Activated CD8-positive, alpha-beta T cell treated with anti-CD3 and anti-CD28 coated beads for 36 hours (primary cell): ENCODE measurements at regions not wholly inside any gene's neighbourhood (a gene's known extent, or its start where the extent isn't known, plus 50 kb on each side); places are given as distances from the start of the nearest gene placed in this dataset.
"Not testable (repeated sequence)": the region's sequence is repeated elsewhere in the genome, so short reads cannot be mapped to it uniquely, and the experiment has no call there.

Experiments
- ATAC-seq: fragments of 200-7000 bp; cut with Tn5 transposase; one replicate; pipeline ENCODE4 v1.10.0; 2021; ENCODE audit warnings: mild to moderate bottlenecking, moderate library complexity
- CTCF ChIA-PET: fragments of 350-600 bp; sonication (Branson Sonifier 250); formaldehyde crosslinking; loops from one replicate; lab custom pipeline; 2021; ENCODE audit warnings: antibody characterized with exemption; lab: Charles Lee
- POLR2A ChIA-PET: fragments of 350-600 bp; sonication (Branson Sonifier 250); formaldehyde crosslinking; loops from one replicate; lab custom pipeline; 2021; ENCODE audit warnings: antibody characterized with exemption; lab: Charles Lee
- DNase-seq: peaks from one replicate; pipeline ENCODE4 v3.0.0-alpha.2; 2020
- H3K27ac Mint-ChIP-seq: one replicate; pipeline ENCODE4 v1.8.0; 2021; ENCODE audit warnings: mild to moderate bottlenecking, mixed read lengths
- H3K27me3 Mint-ChIP-seq: one replicate; pipeline ENCODE4 v1.8.0; 2021; ENCODE audit warnings: mixed read lengths
- H3K36me3 Mint-ChIP-seq: one replicate; pipeline ENCODE4 v1.8.0; 2021; ENCODE audit warnings: low read depth, mixed read lengths
- H3K4me1 Mint-ChIP-seq: one replicate; pipeline ENCODE4 v1.8.0; 2021; ENCODE audit warnings: low read depth, mixed read lengths
- H3K4me3 Mint-ChIP-seq: one replicate; pipeline ENCODE4 v1.8.0; 2021; ENCODE audit warnings: mild to moderate bottlenecking, moderate library complexity, mixed read lengths
- H3K9me3 Mint-ChIP-seq: one replicate; pipeline ENCODE4 v1.8.0; 2021; ENCODE audit warnings: mixed read lengths
- intact Hi-C: fragments of 100-400 bp; cut with micrococcal nuclease; formaldehyde crosslinking; loops from one replicate; pipeline ENCODE4 v1.10.0; 2022
- TF ChIP-seq, protein P1 (sequence below): fragments of 200-600 bp; IDR thresholded peaks from one replicate; pipeline ENCODE4 v1.8.0; 2022; ENCODE audit warnings: antibody characterized with exemption, mild to moderate bottlenecking

DNA sequence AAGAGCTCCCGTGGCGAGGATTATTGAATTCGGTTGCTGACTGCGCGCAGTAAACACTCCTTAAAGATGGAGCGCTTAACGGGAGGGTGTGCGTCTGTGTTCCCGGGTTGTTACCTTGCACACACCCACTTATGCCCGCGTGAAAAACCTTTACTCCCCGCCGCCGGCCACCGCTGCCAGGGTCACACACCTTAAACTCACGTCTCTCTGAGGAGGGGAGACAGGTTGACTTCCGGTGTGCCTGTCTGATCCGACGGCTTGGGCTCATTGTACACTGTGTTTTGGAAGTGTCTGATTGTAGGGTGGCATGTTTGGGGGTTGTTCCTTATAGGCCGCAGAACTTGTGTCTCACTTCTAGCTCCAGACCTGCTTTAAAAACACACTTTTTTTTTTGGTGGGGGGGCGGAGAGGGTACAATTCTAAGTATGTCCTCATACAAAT is 66.8 kb downstream of the KPNA2 start:
- peak; percentile 32 for ATAC-seq
- TF ChIP-seq, protein P1, sequence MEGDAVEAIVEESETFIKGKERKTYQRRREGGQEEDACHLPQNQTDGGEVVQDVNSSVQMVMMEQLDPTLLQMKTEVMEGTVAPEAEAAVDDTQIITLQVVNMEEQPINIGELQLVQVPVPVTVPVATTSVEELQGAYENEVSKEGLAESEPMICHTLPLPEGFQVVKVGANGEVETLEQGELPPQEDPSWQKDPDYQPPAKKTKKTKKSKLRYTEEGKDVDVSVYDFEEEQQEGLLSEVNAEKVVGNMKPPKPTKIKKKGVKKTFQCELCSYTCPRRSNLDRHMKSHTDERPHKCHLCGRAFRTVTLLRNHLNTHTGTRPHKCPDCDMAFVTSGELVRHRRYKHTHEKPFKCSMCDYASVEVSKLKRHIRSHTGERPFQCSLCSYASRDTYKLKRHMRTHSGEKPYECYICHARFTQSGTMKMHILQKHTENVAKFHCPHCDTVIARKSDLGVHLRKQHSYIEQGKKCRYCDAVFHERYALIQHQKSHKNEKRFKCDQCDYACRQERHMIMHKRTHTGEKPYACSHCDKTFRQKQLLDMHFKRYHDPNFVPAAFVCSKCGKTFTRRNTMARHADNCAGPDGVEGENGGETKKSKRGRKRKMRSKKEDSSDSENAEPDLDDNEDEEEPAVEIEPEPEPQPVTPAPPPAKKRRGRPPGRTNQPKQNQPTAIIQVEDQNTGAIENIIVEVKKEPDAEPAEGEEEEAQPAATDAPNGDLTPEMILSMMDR = no peak
- ChIA-PET POLR2A (interaction anchor here (1.4 kb wide), 1 partner anchor 16 kb away, joined by 3 read pairs; no protein-coding TSS in a partner anchor), CTCF (no interaction called here)
- Mint-ChIP-seq H3K4me1 (peaks cover 43% of the 10 kb centered on the region), H3K27ac (peak overlapping the region; percentile 70), H3K4me3 (peak overlapping the region; percentile 79), H3K27me3 (no peaks in the 10 kb centered on the region), H3K9me3 (no peaks in the 10 kb centered on the region), H3K36me3 (peaks cover 5% of the 10 kb centered on the region)
- DNase-seq = peak; percentile 46
- intact Hi-C loops = no loop called here

DNA sequence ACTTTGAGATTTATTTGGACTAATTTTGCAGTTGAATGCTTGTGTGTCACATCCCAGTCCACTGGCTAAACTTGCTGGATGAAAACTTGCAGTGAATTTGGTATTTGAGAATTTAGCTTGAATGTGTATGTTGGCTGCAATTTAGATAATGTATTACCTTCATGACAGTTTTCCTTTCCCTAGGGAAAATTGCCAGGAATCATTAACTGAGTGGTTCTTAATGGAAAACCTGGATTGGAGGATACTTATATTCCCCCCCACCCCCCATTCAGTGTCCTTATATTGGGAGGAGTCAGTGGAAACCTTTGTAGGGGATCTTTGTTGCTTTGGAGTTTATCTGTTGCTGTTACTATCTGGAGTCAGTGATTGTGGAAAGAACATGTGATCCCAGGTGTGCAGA is 67.6 kb downstream of the KPNA2 start:
- Mint-ChIP-seq H3K4me3 (peak overlapping the region; percentile 79), H3K36me3 (peaks cover 8% of the 10 kb centered on the region), H3K9me3 (peaks cover 1% of the 10 kb centered on the region), H3K27me3 (no peaks in the 10 kb centered on the region), H3K27ac (no peak overlapping the region), H3K4me1 (peaks cover 46% of the 10 kb centered on the region)
- TF ChIP-seq, protein P1 = no peak
- POLR2A ChIA-PET = interaction anchor here (1.4 kb wide), 1 partner anchor 17 kb away, joined by 3 read pairs; no protein-coding TSS in a partner anchor
- no peak for ATAC-seq
- no peak for DNase-seq
- CTCF ChIA-PET = no interaction called here
- intact Hi-C loops = no loop called here

DNA sequence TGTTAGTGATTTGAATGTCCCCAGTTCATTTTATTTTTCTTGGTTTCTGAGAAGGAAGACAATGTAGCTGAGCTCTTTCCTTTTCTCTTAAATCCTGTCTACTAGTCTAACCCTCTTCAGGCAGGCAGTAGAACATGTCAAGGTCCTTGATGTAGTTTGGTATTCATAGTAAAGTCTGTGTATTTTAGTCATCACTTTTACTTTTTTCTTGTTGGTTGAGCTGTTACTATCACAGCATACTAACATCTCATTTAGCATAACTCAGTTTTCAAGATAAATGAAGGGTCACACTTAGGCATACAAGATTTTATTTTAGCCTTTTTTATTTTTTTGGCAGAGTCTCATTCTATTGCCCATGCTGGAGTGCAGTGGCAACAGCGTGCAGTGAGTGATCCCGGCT is 70.5 kb downstream of the KPNA2 start:
- ATAC-seq (peak; percentile 12), DNase-seq (no peak)
- ChIA-PET CTCF (interaction anchor here (1.0 to 1.5 kb wide), 2 partner anchors 20 to 292 kb away, joined by 3 read pairs; no protein-coding TSS in a partner anchor), POLR2A (interaction anchor here (1.0 kb wide), 1 partner anchor 25 kb away, joined by 3 read pairs; no protein-coding TSS in a partner anchor)
- peaks cover 4% of the 10 kb centered on the region for H3K9me3 Mint-ChIP-seq
- H3K4me3 Mint-ChIP-seq = no peak overlapping the region
- TF ChIP-seq, protein P1 = no peak
- peak overlapping the region; percentile 32 for H3K27ac Mint-ChIP-seq
- intact Hi-C loops = no loop called here
- H3K4me1 Mint-ChIP-seq = peaks cover 41% of the 10 kb centered on the region
- H3K36me3 Mint-ChIP-seq = peaks cover 12% of the 10 kb centered on the region
- no peaks in the 10 kb centered on the region for H3K27me3 Mint-ChIP-seq

DNA sequence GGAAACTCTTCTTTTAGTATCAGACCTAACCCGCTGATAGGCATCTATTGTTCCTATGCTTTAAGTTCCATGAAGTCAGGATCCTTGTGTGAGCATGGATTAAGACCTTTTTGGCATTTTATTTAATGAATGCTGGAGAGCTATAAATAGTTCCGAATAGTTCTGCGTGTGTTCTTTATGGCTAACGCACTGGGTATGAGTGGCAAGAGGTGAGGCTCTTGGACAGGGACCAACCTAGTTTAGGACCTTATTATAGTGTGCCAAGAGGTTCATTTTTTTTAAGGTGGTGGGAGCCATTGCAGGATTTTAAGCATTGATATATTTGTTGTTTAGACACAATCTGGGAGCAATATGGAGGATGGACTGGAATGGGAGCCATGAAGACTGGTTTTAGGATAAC is 71.8 kb downstream of the KPNA2 start:
- Mint-ChIP-seq H3K4me3 (no peak overlapping the region), H3K27me3 (no peaks in the 10 kb centered on the region), H3K4me1 (peaks cover 38% of the 10 kb centered on the region), H3K9me3 (peaks cover 4% of the 10 kb centered on the region), H3K27ac (no peak overlapping the region), H3K36me3 (peaks cover 12% of the 10 kb centered on the region)
- intact Hi-C loops = no loop called here
- ChIA-PET POLR2A (no interaction called here), CTCF (interaction anchor here (1.5 kb wide), 1 partner anchor 19 kb away, joined by 3 read pairs; no protein-coding TSS in a partner anchor)
- ATAC-seq (no peak), DNase-seq (no peak)
- TF ChIP-seq, protein P1 = no peak

DNA sequence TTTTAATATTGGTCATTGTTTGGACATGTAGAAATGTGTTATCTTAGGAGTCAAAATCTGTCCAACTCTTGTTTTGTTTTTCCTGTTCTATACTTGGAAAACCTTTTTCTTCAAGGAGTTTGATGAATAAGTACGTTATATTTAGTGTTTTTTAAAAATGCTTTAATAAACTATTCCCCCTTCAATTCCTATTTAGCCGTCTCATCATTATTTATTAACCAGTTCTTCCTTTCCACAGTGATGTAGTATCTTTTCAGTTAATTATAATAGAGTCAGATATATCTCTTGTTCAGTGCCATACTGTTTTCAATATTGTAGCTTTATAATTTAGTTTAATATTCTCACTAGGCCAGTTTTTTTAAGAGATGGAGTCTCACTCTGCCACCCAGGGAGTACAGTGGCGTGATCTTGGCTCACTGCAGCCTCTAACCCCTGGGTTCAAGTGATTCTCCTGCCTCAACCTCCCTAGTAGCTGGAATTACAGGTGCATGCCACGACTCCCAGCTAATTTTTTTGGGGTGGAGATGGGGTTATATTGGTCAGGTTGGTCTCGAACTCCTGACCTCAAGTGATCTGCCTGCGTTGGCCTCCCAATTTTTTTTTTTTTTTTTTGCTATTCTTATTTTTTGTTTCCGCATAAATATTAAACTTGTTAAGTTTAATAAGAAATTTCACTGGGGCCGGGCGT is 72.9 kb downstream of the KPNA2 start:
- Mint-ChIP-seq H3K27me3 (no peaks in the 10 kb centered on the region), H3K27ac (no peak overlapping the region), H3K36me3 (peaks cover 12% of the 10 kb centered on the region), H3K4me3 (no peak overlapping the region), H3K4me1 (peaks cover 28% of the 10 kb centered on the region), H3K9me3 (peaks cover 4% of the 10 kb centered on the region)
- TF ChIP-seq, protein P1 = no peak
- POLR2A ChIA-PET = no interaction called here
- no peak for ATAC-seq
- CTCF ChIA-PET = interaction anchor here (1.3 kb wide), 1 partner anchor 20 kb away, joined by 3 read pairs; no protein-coding TSS in a partner anchor
- intact Hi-C loops = no loop called here
- no peak for DNase-seq

DNA sequence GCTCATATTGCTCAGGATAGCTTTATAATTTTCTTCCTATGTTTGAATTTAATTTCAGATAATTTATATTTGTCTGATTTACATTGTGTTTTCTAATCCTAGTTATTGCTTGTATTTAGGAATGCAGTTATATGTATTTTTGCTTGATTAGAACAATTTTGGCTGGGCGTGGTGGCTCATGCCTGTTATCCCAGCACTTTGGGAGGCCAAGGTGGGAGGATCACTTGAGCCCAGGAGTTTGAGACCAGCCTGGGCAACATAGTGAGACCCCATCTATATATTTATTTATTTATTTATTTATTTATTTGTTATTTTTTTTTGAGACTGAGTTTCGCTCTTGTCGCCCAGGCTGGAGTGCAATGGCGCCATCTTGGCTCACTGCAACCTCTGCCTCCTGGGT is 73.9 kb downstream of the KPNA2 start:
- H3K27ac Mint-ChIP-seq, ATAC-seq, H3K27me3 Mint-ChIP-seq, POLR2A ChIA-PET, H3K4me3 Mint-ChIP-seq, intact Hi-C loops, H3K9me3 Mint-ChIP-seq, DNase-seq: not testable (repeated sequence)
- peaks cover 20% of the 10 kb centered on the region for H3K4me1 Mint-ChIP-seq
- H3K36me3 Mint-ChIP-seq = peaks cover 12% of the 10 kb centered on the region
- CTCF ChIA-PET = interaction anchor here (1.3 kb wide), 1 partner anchor 19 kb away, joined by 3 read pairs; no protein-coding TSS in a partner anchor

DNA sequence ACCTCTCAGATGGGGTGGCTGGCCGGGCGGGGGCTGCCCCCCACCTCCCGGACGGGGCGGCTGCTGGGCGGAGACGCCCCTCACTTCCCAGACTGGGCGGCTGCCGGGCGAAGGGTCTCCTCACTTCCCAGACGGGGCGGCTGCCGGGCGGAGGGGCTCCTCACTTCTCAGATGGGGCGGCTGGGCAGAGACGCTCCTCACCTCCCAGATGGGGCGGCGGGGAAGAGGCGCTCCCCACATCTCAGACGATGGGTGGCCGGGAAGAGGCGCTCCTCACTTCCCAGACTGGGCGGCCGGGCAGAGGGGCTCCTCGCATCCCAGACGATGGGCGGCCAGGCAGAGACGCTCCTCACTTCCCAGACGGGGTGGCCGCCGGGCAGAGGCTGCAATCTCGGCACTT is 80.7 kb downstream of the KPNA2 start:
- H3K36me3 Mint-ChIP-seq = peaks cover 22% of the 10 kb centered on the region
- DNase-seq, POLR2A ChIA-PET, H3K9me3 Mint-ChIP-seq, H3K27me3 Mint-ChIP-seq, H3K4me3 Mint-ChIP-seq, ATAC-seq, H3K4me1 Mint-ChIP-seq, intact Hi-C loops, CTCF ChIA-PET, H3K27ac Mint-ChIP-seq: not testable (repeated sequence)
